ENCODE measurements at regions not wholly inside any gene's neighbourhood (a gene's known extent, or its start where the extent isn't known, plus 50 kb on each side); places are given as distances from the start of the nearest gene placed in this dataset.

- peaks cover 5% of the 10 kb centered on the region for H3K9me3 Mint-ChIP-seq (ENCODE audit: insufficient read depth)
- TF ChIP-seq CTCF (IDR thresholded peaks at IDR 0.05) (no peak), EZH2 (IDR thresholded peaks at IDR 0.05; ENCODE audit: borderline replicate concordance, insufficient read depth, low read depth, low read length, poor library complexity, severe bottlenecking) (no peak)
- no peak overlapping the region for H3K27ac Mint-ChIP-seq
- Histone ChIP-seq H3K4me3 (ENCODE audit: control extremely low read depth in 1 of 5, extremely low read depth in 1 of 5, insufficient read depth in 1 of 5, low read depth in 2 of 5, low read length in 4 of 5) (no peak overlapping the region), H3K36me3 (replicated peaks in 1 of 2; ENCODE audit: control extremely low read depth in 1 of 2, control insufficient read depth in 1 of 2, extremely low read depth in 1 of 2, insufficient read depth in 2 of 2, low read length in 1 of 2) (no peaks in the 10 kb centered on the region), H3K27me3 (replicated peaks in 1 of 4; ENCODE audit: control extremely low read depth in 1 of 4, control insufficient read depth in 3 of 4, insufficient read depth in 4 of 4, low read length in 3 of 4) (no peaks in the 10 kb centered on the region), H3K27ac (ENCODE audit: low read length in 2 of 2) (no peak overlapping the region), H3K9ac (ENCODE audit: low read length) (no peak overlapping the region), H3K79me2 (ENCODE audit: control insufficient read depth, insufficient read depth, low read length) (no peaks in the 10 kb centered on the region), H3K9me3 (ENCODE audit: control extremely low read depth in 1 of 3, control insufficient read depth in 2 of 3, insufficient read depth in 1 of 3, low read length in 2 of 3) (no peaks in the 10 kb centered on the region), H3K4me1 (ENCODE audit: control insufficient read depth in 2 of 2, insufficient read depth in 2 of 2, low read length in 2 of 2) (no peaks in the 10 kb centered on the region), H4K20me1 (ENCODE audit: control insufficient read depth, insufficient read depth, low read length, poor library complexity, severe bottlenecking) (no peaks in the 10 kb centered on the region), H3K4me2 (replicated peaks; ENCODE audit: low read depth, low read length, poor library complexity, severe bottlenecking) (no peak overlapping the region), H2AFZ (ENCODE audit: insufficient read depth, low read depth, low read length, poor library complexity, severe bottlenecking) (no peak overlapping the region)
- DNase-seq = no peak
- CTCF ChIA-PET = no interaction called here
- H3K4me3 Mint-ChIP-seq = no peak overlapping the region
- POLR2A ChIA-PET = no interaction called here
- H3K27me3 Mint-ChIP-seq = no peaks in the 10 kb centered on the region
- intact Hi-C loops (cut with micrococcal nuclease) = no loop called here
- no peaks in the 10 kb centered on the region for H3K4me1 Mint-ChIP-seq
- WGBS (ENCODE audit: insufficient coverage) = 85% methylated on average over 4 of the region's 7 CpGs
- no peak for ATAC-seq (ENCODE audit: low read depth)
These were observed 708.1 kb downstream of the EFNA5 start for GRCh38 chr5:106962464-106963230.

- no peaks in the 10 kb centered on the region for H3K4me1 ChIP-seq (ENCODE audit: control insufficient read depth in 2 of 2, insufficient read depth in 2 of 2, low read length in 2 of 2)
- H4K20me1 ChIP-seq (ENCODE audit: control insufficient read depth, insufficient read depth, low read length, poor library complexity, severe bottlenecking) = no peaks in the 10 kb centered on the region
- H3K36me3 ChIP-seq (replicated peaks in 1 of 2; ENCODE audit: control extremely low read depth in 1 of 2, control insufficient read depth in 1 of 2, extremely low read depth in 1 of 2, insufficient read depth in 2 of 2, low read length in 1 of 2) = no peaks in the 10 kb centered on the region
- TF ChIP-seq CTCF (IDR thresholded peaks at IDR 0.05) = no peak
- no peak for TF ChIP-seq EZH2 (IDR thresholded peaks at IDR 0.05; ENCODE audit: borderline replicate concordance, insufficient read depth, low read depth, low read length, poor library complexity, severe bottlenecking)
- no peak overlapping the region for H2AFZ ChIP-seq (ENCODE audit: insufficient read depth, low read depth, low read length, poor library complexity, severe bottlenecking)
- ChIA-PET CTCF (no interaction called here), POLR2A (no interaction called here)
- H3K27ac ChIP-seq (ENCODE audit: low read length in 2 of 2) = no peak overlapping the region
- Mint-ChIP-seq H3K9me3 (ENCODE audit: insufficient read depth) (peaks cover 3% of the 10 kb centered on the region), H3K4me3 (no peak overlapping the region), H3K27ac (no peak overlapping the region), H3K27me3 (no peaks in the 10 kb centered on the region), H3K4me1 (no peaks in the 10 kb centered on the region)
- H3K27me3 ChIP-seq (replicated peaks in 1 of 4; ENCODE audit: control extremely low read depth in 1 of 4, control insufficient read depth in 3 of 4, insufficient read depth in 4 of 4, low read length in 3 of 4) = no peaks in the 10 kb centered on the region
- intact Hi-C loops (cut with micrococcal nuclease) = no loop called here
- no peaks in the 10 kb centered on the region for H3K9me3 ChIP-seq (ENCODE audit: control extremely low read depth in 1 of 3, control insufficient read depth in 2 of 3, insufficient read depth in 1 of 3, low read length in 2 of 3)
- H3K4me3 ChIP-seq (ENCODE audit: control extremely low read depth in 1 of 5, extremely low read depth in 1 of 5, insufficient read depth in 1 of 5, low read depth in 2 of 5, low read length in 4 of 5) = no peak overlapping the region
- DNase-seq = no peak
- no peak overlapping the region for H3K9ac ChIP-seq (ENCODE audit: low read length)
- no peak for ATAC-seq (ENCODE audit: low read depth)
- no peak overlapping the region for H3K4me2 ChIP-seq (replicated peaks; ENCODE audit: low read depth, low read length, poor library complexity, severe bottlenecking)
- no peaks in the 10 kb centered on the region for H3K79me2 ChIP-seq (ENCODE audit: control insufficient read depth, insufficient read depth, low read length)
- WGBS (ENCODE audit: insufficient coverage) = no CpG with 5 or more reads among the region's 2 CpGs
These were observed 711.4 kb downstream of the EFNA5 start for GRCh38 chr5:106959387-106959786.
